Heart right ventricle (tissue), 16 donors: ENCODE measurements at regions not wholly inside any gene's neighbourhood (a gene's known extent, or its start where the extent isn't known, plus 50 kb on each side); places are given as distances from the start of the nearest gene placed in this dataset.
A peak's percentile ranks its signal among the peaks of the same experiment; 100 is the strongest.

Source experiments
- ATAC-seq, 8 donors: fragments of 200-7000 bp; cut with Tn5 transposase; one replicate each; pipeline ENCODE4 v1.9.1; 2020; ENCODE audit warnings: mild to moderate bottlenecking in 8 of 8, moderate library complexity in 8 of 8, moderate number of reproducible peaks in 1 of 8
- DNase-seq, 2 donors: peaks; one replicate each; pipeline ENCODE4 v3.0.0-alpha.2; 2020
- H3K27ac ChIP-seq, 10 donors: fragments of 200-600 bp; sonication (generic) in 2 of 10; one replicate each; pipeline versions ENCODE4 v1.5.0 to v1.8.0; 2020 to 2022; ENCODE audit warnings: mild to moderate bottlenecking in 3 of 10
- H3K27me3 ChIP-seq, 7 donors: fragments of 200-600 bp; one replicate each; pipeline ENCODE4 v1.8.0; 2021 to 2022; ENCODE audit warnings: mild to moderate bottlenecking in 2 of 7
- H3K36me3 ChIP-seq, 9 donors: fragments of 200-600 bp; sonication (generic) in 1 of 9; one replicate each; pipeline versions ENCODE4 v1.5.0 to v1.8.0; 2020 to 2022; ENCODE audit warnings: mild to moderate bottlenecking in 2 of 9
- H3K4me1 ChIP-seq, 9 donors: fragments of 200-600 bp; sonication (generic) in 1 of 9; one replicate each; pipeline versions ENCODE4 v1.5.0 to v1.8.0; 2020 to 2022; ENCODE audit warnings: mild to moderate bottlenecking in 4 of 9
- H3K4me3 ChIP-seq, 10 donors: fragments of 200-600 bp; sonication (generic) in 2 of 10; one replicate each; pipeline versions ENCODE4 v1.5.0 to v1.8.0; 2020 to 2022; ENCODE audit warnings: mild to moderate bottlenecking in 7 of 10, moderate library complexity in 2 of 10
- H3K9me3 ChIP-seq, 11 donors: fragments of 200-600 bp in 10 of 11; sonication (generic) in 2 of 11; one replicate each; pipeline versions ENCODE4 v1.5.0 to v1.8.0; 2013 to 2022; ENCODE audit warnings: mild to moderate bottlenecking in 2 of 11, control low read depth in 1 of 11, moderate library complexity in 1 of 11
- WGBS, 2 donors: extraction: QIAGEN DNeasy Blood & Tissue Kit; methylation state at CpG; one replicate each; pipeline ENCODE4 v1.1.7; 2013; ENCODE audit warnings: inconsistent platforms in 1 of 2; 5-methylcytosine and 5-hydroxymethylcytosine counted together
- intact Hi-C, 10 donors: fragments of 100-400 bp; cut with DNase I; formaldehyde crosslinking; loops; one replicate each; pipeline versions ENCODE4 v1.11.1 to v1.14.2; 2022
- TF ChIP-seq, protein P1 (sequence below), 9 donors: fragments of 200-600 bp; sonication (generic) in 2 of 9; IDR thresholded peaks; one replicate each; pipeline versions ENCODE4 v1.5.0 to v1.8.0; 2021 to 2022; ENCODE audit warnings: antibody characterized with exemption in 9 of 9, mild to moderate bottlenecking in 5 of 9, moderate library complexity in 1 of 9
- donor health status: Arrhythmogenic right ventricular cardiomyopathy.
- donor health status: ischemic (EF 13 %, LVEDD 7.1; RV severe dilation, severe dysfunction).
- donor health status: healthy with polysubstance abuse.
- donor health status: DM: no; HTN: yes; CAD: no.
- donor health status: DM: no; HTN: no; CAD: no.
- donor health status: ischemic (EF 25% LVEDD 6.9; RV normal size, moderate dysfunction).
- donor health status: ischemic (EF 25% LVEDD 5.7; RV mildly dilated, moderate dysfunction).
- donor health status: healthy.
- donor health status: DM: yes; HTN: yes; CAD: no.
- donor health status: Ischemic cardiomyopathy.
- donor health status: ischemic (EF 35%, LVEDD 5.7; RV mildly dilated, moderate dysfunction).
- donor health status: nonischemic (EF 11% LVEDD 7.7; RV severe dilation, severe dysfunction).
- donor health status: DM: yes; HTN: yes; CAD: no.
- donor health status: PGD.
- donor health status: ischemic (EF 29% LVEDD 5.4; RV normal size, mild dysfunction).
- donor health status: nonischemic (EF 23%, LVEDD 6.1; RV moderate dilation, normal function).

DNA sequence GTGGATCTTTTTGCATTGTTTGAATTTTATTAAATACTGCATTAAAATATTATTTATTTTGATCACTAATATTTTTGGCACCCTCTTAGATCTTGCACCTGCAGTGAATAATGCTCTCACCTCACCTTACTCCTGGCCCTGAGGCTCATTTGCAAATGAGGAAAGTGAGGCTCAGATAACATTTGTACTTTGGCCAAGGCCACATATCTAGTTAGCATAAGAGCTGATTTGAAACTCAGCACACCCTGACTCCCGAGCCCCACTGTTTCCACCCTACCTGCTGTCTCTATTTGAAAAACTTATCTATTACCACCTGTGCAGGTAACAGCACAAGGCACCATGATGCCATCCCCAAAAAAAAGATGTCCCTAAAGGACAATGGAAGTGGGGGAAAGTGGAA is 358.7 kb upstream of the MAF start:
- H3K4me3 ChIP-seq, result no peak overlapping the region
- TF ChIP-seq, protein P1, sequence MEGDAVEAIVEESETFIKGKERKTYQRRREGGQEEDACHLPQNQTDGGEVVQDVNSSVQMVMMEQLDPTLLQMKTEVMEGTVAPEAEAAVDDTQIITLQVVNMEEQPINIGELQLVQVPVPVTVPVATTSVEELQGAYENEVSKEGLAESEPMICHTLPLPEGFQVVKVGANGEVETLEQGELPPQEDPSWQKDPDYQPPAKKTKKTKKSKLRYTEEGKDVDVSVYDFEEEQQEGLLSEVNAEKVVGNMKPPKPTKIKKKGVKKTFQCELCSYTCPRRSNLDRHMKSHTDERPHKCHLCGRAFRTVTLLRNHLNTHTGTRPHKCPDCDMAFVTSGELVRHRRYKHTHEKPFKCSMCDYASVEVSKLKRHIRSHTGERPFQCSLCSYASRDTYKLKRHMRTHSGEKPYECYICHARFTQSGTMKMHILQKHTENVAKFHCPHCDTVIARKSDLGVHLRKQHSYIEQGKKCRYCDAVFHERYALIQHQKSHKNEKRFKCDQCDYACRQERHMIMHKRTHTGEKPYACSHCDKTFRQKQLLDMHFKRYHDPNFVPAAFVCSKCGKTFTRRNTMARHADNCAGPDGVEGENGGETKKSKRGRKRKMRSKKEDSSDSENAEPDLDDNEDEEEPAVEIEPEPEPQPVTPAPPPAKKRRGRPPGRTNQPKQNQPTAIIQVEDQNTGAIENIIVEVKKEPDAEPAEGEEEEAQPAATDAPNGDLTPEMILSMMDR (IDR thresholded peaks at IDR 0.05), result no peak
- DNase-seq (no peak), ATAC-seq (no peak)
- peaks cover 0 to 7% (median 0%) of the 10 kb centered on the region in 7 donors for H3K27me3 ChIP-seq
- WGBS, 2 donors, result 86 to 90% methylated on average over 1 of the region's 1 CpG
- H3K4me1 ChIP-seq, result no peaks in the 10 kb centered on the region
- H3K27ac ChIP-seq, result no peak overlapping the region
- H3K36me3 ChIP-seq, result no peaks in the 10 kb centered on the region
- H3K9me3 ChIP-seq, result no peaks in the 10 kb centered on the region
- intact Hi-C loops, result no loop called here

- ATAC-seq (no peak), DNase-seq (no peak)
- 78 to 81% methylated on average over 4 of the region's 4 CpGs for WGBS, 2 donors
- TF ChIP-seq, protein P1 (IDR thresholded peaks at IDR 0.05), result no peak
- H3K4me1 ChIP-seq, result peaks cover 0 to 7% (median 0%) of the 10 kb centered on the region in 9 donors
- intact Hi-C loops, result no loop called here
- H3K9me3 ChIP-seq, result no peaks in the 10 kb centered on the region
- H3K27me3 ChIP-seq, result no peaks in the 10 kb centered on the region
- no peak overlapping the region for H3K27ac ChIP-seq
- H3K36me3 ChIP-seq, result no peaks in the 10 kb centered on the region
- H3K4me3 ChIP-seq, result no peak overlapping the region
Measured at GRCh38 chr16:79954921-79955705, 354.6 kb upstream of the MAF start.

DNA sequence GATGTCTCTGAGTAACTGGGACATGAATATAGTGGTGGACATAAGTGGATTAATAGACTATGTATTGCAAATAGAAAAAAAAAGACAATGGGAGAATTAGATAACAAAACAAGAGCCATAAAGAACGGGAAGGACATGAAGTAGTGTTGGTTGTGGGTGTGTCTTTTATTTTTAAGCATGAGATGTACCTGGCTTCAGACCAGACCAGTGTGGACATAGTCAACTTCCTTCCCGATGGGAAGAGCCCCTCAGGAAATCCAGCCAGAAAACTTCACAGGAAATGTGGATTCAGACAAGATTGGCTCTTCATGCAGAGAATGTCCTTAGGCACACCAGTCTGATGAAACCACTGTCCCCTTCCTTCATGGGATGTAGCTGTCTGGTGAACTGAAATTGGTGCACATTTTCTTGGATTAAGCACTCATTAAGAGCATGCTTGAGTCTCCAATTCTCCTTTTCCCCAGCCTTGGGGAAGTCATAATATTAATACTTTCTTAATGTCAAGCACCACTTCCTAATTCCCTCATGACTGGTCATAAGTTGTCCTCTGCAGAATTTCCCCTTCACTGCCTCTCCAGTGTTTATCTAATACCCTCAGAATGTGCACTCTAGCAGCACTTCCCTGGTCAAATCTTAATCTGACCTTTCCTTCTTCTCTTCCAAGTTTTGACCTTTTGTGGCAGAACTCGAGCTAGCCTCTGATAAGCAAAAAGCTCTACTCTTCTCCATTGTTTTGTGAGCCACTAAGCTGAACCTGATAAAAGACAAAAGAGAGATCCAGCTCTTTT is 350.6 kb upstream of the MAF start:
- TF ChIP-seq, protein P1 (IDR thresholded peaks at IDR 0.05), result no peak
- ATAC-seq (peak in 2 of 8 donors; percentile 33 to 39), DNase-seq (no peak)
- H3K4me1 ChIP-seq, result peaks cover 0 to 7% (median 0%) of the 10 kb centered on the region in 9 donors
- 46 to 49% methylated on average over 3 of the region's 3 CpGs for WGBS, 2 donors
- no peak overlapping the region for H3K4me3 ChIP-seq
- H3K9me3 ChIP-seq, result no peaks in the 10 kb centered on the region
- no peak overlapping the region for H3K27ac ChIP-seq
- H3K36me3 ChIP-seq, result no peaks in the 10 kb centered on the region
- H3K27me3 ChIP-seq, result no peaks in the 10 kb centered on the region
- intact Hi-C loops, result no loop called here

GRCh38 chr16:79949417-79949816 is 348.9 kb upstream of the MAF start:
- H3K4me1 ChIP-seq, result peaks cover 0 to 7% (median 0%) of the 10 kb centered on the region in 9 donors
- H3K27ac ChIP-seq, result no peak overlapping the region
- WGBS, 2 donors, result 97% methylated on average over 1 of the region's 1 CpG
- no peak for DNase-seq
- intact Hi-C loops, result no loop called here
- TF ChIP-seq, protein P1 (IDR thresholded peaks at IDR 0.05), result no peak
- H3K9me3 ChIP-seq, result no peaks in the 10 kb centered on the region
- H3K36me3 ChIP-seq, result no peaks in the 10 kb centered on the region
- no peak for ATAC-seq
- H3K4me3 ChIP-seq, result no peak overlapping the region
- H3K27me3 ChIP-seq, result no peaks in the 10 kb centered on the region
